HEK293T (cell line): ENCODE measurements at regions not wholly inside any gene's neighbourhood (a gene's known extent, or its start where the extent isn't known, plus 50 kb on each side); places are given as distances from the start of the nearest gene placed in this dataset.

Experiments
- ARNT ChIP-seq: fragments of 450-650 bp; IDR thresholded peaks from 2 replicates; pipeline ENCODE4 v1.6.1; 2017; ENCODE audit warnings: mild to moderate bottlenecking
- BHLHE40 ChIP-seq: fragments of 450-650 bp; IDR thresholded peaks from 2 replicates; pipeline ENCODE4 v1.6.1; 2016; ENCODE audit warnings: mild to moderate bottlenecking, moderate library complexity, borderline replicate concordance
- CTBP1 ChIP-seq: fragments of 450-650 bp; IDR thresholded peaks from 2 replicates; pipeline ENCODE4 v1.6.1; 2016; ENCODE audit warnings: borderline replicate concordance
- ELF4 ChIP-seq: fragments of 450-650 bp; IDR thresholded peaks from 2 replicates; pipeline ENCODE4 v1.6.1; 2017; ENCODE audit warnings: antibody characterized with exemption
- FOXK2 ChIP-seq: fragments of 450-650 bp; IDR thresholded peaks from 2 replicates; pipeline ENCODE4 v1.6.1; 2016; ENCODE audit warnings: mild to moderate bottlenecking
- FOXM1 ChIP-seq: fragments of 450-650 bp; IDR thresholded peaks from 2 replicates; pipeline ENCODE4 v1.6.1; 2017; ENCODE audit warnings: mild to moderate bottlenecking, borderline replicate concordance
- HDGF ChIP-seq: fragments of 450-650 bp; IDR thresholded peaks from 2 replicates; pipeline ENCODE4 v1.6.1; 2017; ENCODE audit warnings: antibody characterized with exemption, borderline replicate concordance
- L3MBTL2 ChIP-seq: fragments of 450-650 bp; conservative IDR thresholded peaks from 2 replicates; pipeline ENCODE4 v1.6.1; 2016; ENCODE audit warnings: mild to moderate bottlenecking
- PKNOX1 ChIP-seq: fragments of 450-650 bp; IDR thresholded peaks from 2 replicates; pipeline ENCODE4 v1.6.1; 2016
- SP1 ChIP-seq: fragments of 450-650 bp; IDR thresholded peaks from 2 replicates; pipeline ENCODE4 v1.6.1; 2017
- SUZ12 ChIP-seq: fragments of 450-650 bp; IDR thresholded peaks from 2 replicates; pipeline ENCODE4 v1.6.1; 2016; ENCODE audit warnings: mild to moderate bottlenecking
- TARDBP ChIP-seq: fragments of 450-650 bp; IDR thresholded peaks from 2 replicates; pipeline ENCODE4 v1.6.1; 2016

- TF ChIP-seq SUZ12 (no peak), ELF4 (no peak), CTBP1 (no peak), BHLHE40 (no peak), FOXK2 (no peak), FOXM1 (no peak), L3MBTL2 (no peak), SP1 (no peak), TARDBP (no peak), PKNOX1 (no peak), HDGF (no peak), ARNT (no peak)
Measured at GRCh38 chr10:35699848-35700486, 57.9 kb upstream of the FZD8 start.
